K562 (cell line): ENCODE measurements at regions not wholly inside any gene's neighbourhood (a gene's known extent, or its start where the extent isn't known, plus 50 kb on each side); places are given as distances from the start of the nearest gene placed in this dataset.

ENCODE experiments used
- BRF1 ChIP-seq: IDR thresholded peaks from 3 replicates; pipeline ENCODE4 v1.6.1; 2011; ENCODE audit warnings: borderline replicate concordance, mild to moderate bottlenecking; ENCODE audit not compliant: insufficient read length; ENCODE audit errors: extremely low read depth
- CEBPB ChIP-seq: fragments of 450-650 bp; IDR thresholded peaks from 2 replicates; pipeline ENCODE4 v1.6.1; 2016; ENCODE audit warnings: missing genetic modification characterization, missing compliant biosample characterization
- CREB1 ChIP-seq, 2 experiments: sonication (generic) in 1 of 2; formaldehyde crosslinking in 1 of 2; IDR thresholded peaks; 2 replicates each; pipeline versions ENCODE4 v1.6.1 to v1.8.0; 2012 to 2022; ENCODE audit warnings: inconsistent platforms in 1 of 2, mild to moderate bottlenecking in 1 of 2, missing genetic modification reagents in 1 of 2, moderate library complexity in 1 of 2
- HNRNPK ChIP-seq: fragments of 200-400 bp; formaldehyde crosslinking; IDR thresholded peaks from one replicate; pipeline ENCODE4 v1.6.1; 2018; ENCODE audit warnings: mild to moderate bottlenecking, low read depth, low read length; ENCODE audit not compliant: poor library complexity, severe bottlenecking
- IRF2 ChIP-seq: sonication (generic); formaldehyde crosslinking; IDR thresholded peaks from 2 replicates; pipeline ENCODE4 v1.8.1; 2022; ENCODE audit warnings: mild to moderate bottlenecking, missing genetic modification reagents
- MXI1 ChIP-seq: IDR thresholded peaks from 2 replicates; pipeline ENCODE4 v1.6.1; 2011; ENCODE audit warnings: low read depth, mild to moderate bottlenecking, improper control_type of control experiment, low read length
- RCOR1 ChIP-seq, 2 experiments: IDR thresholded peaks; 2 replicates each; pipeline ENCODE4 v1.6.1; 2012; ENCODE audit warnings: low read depth in 2 of 2, low read length in 2 of 2, borderline replicate concordance in 1 of 2, improper control_type of control experiment in 1 of 2
- TAF1 ChIP-seq: IDR thresholded peaks from 2 replicates; pipeline ENCODE4 v1.6.1; 2011; ENCODE audit warnings: mild to moderate bottlenecking, low read length, moderate library complexity; ENCODE audit not compliant: insufficient read depth, control insufficient read depth, severe bottlenecking; ENCODE audit errors: extremely low read depth
- TF ChIP-seq, protein P1 (sequence below): fragments of 450-650 bp; formaldehyde crosslinking; IDR thresholded peaks from 2 replicates; pipeline ENCODE4 v1.4.0; 2022; ENCODE audit warnings: mild to moderate bottlenecking, moderate library complexity
- TF ChIP-seq, protein P2 (sequence below), 3 experiments: IDR thresholded peaks in 2 of 3; conservative IDR thresholded peaks in 1 of 3; 2 replicates each; pipeline ENCODE4 v1.5.1; 2011 to 2012; ENCODE audit warnings: low read length in 3 of 3, mild to moderate bottlenecking in 3 of 3, control low read depth in 2 of 3, improper control_type of control experiment in 1 of 3, inconsistent platforms in 1 of 3, low read depth in 1 of 3, mixed read lengths in 1 of 3, moderate library complexity in 1 of 3; ENCODE audit not compliant: insufficient read depth in 2 of 3
- TF ChIP-seq, protein P3 (sequence below): fragments of 250-450 bp; sonication (Bioruptor Pico); IDR thresholded peaks from 2 replicates; pipeline ENCODE4 v1.5.0; 2020; ENCODE audit warnings: mild to moderate bottlenecking, borderline replicate concordance
- TF ChIP-seq, protein P4 (sequence below): fragments of 250-450 bp; sonication (Bioruptor Pico); IDR thresholded peaks from 2 replicates; pipeline ENCODE4 v1.4.0; 2020; ENCODE audit warnings: mild to moderate bottlenecking

DNA sequence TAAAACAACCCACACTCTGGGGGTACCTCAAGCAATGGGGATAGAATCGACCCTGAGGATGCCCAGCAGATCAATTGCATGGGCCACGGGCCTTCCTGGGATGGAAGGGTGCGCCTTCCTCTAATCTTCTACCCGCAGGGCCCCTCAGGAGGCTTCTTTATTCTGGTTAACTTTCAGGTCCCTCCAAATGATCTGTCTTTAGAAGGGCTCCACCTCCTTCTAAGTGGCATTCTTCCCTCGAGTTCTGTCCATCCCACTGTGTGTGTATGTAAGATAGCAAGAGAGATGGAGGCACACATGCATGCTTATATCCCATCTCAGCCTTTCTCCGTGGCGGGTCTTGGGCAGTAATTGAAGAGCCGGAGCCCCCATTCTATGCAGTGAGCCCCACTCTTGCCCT lies 125.7 kb downstream of the MRM1 start:
- TF ChIP-seq CEBPB (no peak), HNRNPK (no peak), IRF2 (no peak), CREB1 (IDR thresholded peaks at IDR 0.05) (no peak), CREB1 (CRISPR knock-in tag; IDR thresholded peaks at IDR 0.05) (no peak), MXI1 (no peak), RCOR1 (IDR thresholded peaks at IDR 0.05; ENCODE audit: borderline replicate concordance in 1 of 2, low read depth in 2 of 2, low read length in 2 of 2) (no peak), BRF1 (no peak), TAF1 (no peak)
- TF ChIP-seq, protein P1, sequence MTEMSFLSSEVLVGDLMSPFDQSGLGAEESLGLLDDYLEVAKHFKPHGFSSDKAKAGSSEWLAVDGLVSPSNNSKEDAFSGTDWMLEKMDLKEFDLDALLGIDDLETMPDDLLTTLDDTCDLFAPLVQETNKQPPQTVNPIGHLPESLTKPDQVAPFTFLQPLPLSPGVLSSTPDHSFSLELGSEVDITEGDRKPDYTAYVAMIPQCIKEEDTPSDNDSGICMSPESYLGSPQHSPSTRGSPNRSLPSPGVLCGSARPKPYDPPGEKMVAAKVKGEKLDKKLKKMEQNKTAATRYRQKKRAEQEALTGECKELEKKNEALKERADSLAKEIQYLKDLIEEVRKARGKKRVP (CRISPR knock-in tag) = no peak
- TF ChIP-seq, protein P2, sequence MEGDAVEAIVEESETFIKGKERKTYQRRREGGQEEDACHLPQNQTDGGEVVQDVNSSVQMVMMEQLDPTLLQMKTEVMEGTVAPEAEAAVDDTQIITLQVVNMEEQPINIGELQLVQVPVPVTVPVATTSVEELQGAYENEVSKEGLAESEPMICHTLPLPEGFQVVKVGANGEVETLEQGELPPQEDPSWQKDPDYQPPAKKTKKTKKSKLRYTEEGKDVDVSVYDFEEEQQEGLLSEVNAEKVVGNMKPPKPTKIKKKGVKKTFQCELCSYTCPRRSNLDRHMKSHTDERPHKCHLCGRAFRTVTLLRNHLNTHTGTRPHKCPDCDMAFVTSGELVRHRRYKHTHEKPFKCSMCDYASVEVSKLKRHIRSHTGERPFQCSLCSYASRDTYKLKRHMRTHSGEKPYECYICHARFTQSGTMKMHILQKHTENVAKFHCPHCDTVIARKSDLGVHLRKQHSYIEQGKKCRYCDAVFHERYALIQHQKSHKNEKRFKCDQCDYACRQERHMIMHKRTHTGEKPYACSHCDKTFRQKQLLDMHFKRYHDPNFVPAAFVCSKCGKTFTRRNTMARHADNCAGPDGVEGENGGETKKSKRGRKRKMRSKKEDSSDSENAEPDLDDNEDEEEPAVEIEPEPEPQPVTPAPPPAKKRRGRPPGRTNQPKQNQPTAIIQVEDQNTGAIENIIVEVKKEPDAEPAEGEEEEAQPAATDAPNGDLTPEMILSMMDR (IDR thresholded peaks at IDR 0.05 in 2 of 3, conservative IDR thresholded peaks at IDR 0.05 in 1 of 3; ENCODE audit: insufficient read depth in 2 of 3, low read depth in 1 of 3, low read length in 3 of 3) = no peak
- TF ChIP-seq, protein P3, sequence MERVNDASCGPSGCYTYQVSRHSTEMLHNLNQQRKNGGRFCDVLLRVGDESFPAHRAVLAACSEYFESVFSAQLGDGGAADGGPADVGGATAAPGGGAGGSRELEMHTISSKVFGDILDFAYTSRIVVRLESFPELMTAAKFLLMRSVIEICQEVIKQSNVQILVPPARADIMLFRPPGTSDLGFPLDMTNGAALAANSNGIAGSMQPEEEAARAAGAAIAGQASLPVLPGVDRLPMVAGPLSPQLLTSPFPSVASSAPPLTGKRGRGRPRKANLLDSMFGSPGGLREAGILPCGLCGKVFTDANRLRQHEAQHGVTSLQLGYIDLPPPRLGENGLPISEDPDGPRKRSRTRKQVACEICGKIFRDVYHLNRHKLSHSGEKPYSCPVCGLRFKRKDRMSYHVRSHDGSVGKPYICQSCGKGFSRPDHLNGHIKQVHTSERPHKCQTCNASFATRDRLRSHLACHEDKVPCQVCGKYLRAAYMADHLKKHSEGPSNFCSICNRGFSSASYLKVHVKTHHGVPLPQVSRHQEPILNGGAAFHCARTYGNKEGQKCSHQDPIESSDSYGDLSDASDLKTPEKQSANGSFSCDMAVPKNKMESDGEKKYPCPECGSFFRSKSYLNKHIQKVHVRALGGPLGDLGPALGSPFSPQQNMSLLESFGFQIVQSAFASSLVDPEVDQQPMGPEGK (CRISPR knock-in tag) = no peak
- TF ChIP-seq, protein P4, sequence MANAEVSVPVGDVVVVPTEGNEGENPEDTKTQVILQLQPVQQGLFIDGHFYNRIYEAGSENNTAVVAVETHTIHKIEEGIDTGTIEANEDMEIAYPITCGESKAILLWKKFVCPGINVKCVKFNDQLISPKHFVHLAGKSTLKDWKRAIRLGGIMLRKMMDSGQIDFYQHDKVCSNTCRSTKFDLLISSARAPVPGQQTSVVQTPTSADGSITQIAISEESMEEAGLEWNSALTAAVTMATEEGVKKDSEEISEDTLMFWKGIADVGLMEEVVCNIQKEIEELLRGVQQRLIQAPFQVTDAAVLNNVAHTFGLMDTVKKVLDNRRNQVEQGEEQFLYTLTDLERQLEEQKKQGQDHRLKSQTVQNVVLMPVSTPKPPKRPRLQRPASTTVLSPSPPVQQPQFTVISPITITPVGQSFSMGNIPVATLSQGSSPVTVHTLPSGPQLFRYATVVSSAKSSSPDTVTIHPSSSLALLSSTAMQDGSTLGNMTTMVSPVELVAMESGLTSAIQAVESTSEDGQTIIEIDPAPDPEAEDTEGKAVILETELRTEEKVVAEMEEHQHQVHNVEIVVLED (CRISPR knock-in tag) = no peak
